ENCODE measurements at regions not wholly inside any gene's neighbourhood (a gene's known extent, or its start where the extent isn't known, plus 50 kb on each side); places are given as distances from the start of the nearest gene placed in this dataset.

GRCh38 chr11:79610139-79610538 lies 169.3 kb upstream of the TENM4 start:
- Histone ChIP-seq H3K79me1 (ENCODE audit: low read depth, low read length) (no peaks in the 10 kb centered on the region), H3K79me2 (ENCODE audit: control insufficient read depth in 1 of 2, insufficient read depth in 2 of 2, low read length in 2 of 2) (no peaks in the 10 kb centered on the region), H3K4me3 (ENCODE audit: extremely low read depth in 1 of 4, insufficient read depth in 2 of 4, low read depth in 3 of 4, low read length in 4 of 4) (no peak overlapping the region), H4K5ac (ENCODE audit: insufficient read length, low read depth, low read length) (no peak overlapping the region), H4K91ac (replicated peaks; ENCODE audit: insufficient read length, low read length) (no peak overlapping the region), H3K23ac (ENCODE audit: insufficient read length) (no peak overlapping the region), H4K8ac (ENCODE audit: extremely low read depth, insufficient read depth, low read length) (no peak overlapping the region), H2BK20ac (ENCODE audit: low read length) (no peak overlapping the region), H3K18ac (ENCODE audit: extremely low read depth, low read length) (no peak overlapping the region), H3K36me3 (ENCODE audit: control insufficient read depth in 2 of 4, insufficient read depth in 4 of 4, low read length in 3 of 4) (no peaks in the 10 kb centered on the region), H3K23me2 (ENCODE audit: low read depth, low read length) (no peaks in the 10 kb centered on the region; the same call in 1 of the 2 replicates), H2AK5ac (ENCODE audit: low read depth, low read length) (no peak overlapping the region), H2BK15ac (ENCODE audit: low read length) (no peak overlapping the region), H3K14ac (ENCODE audit: insufficient read length) (no peak overlapping the region), H3K4me2 (ENCODE audit: insufficient read depth in 1 of 2, low read depth in 2 of 2, low read length in 2 of 2) (no peak overlapping the region), H2BK12ac (ENCODE audit: low read depth, low read length) (no peak overlapping the region), H3K4ac (replicated peaks; ENCODE audit: insufficient read length, low read depth, low read length) (no peak overlapping the region), H3K9me3 (ENCODE audit: insufficient read depth in 2 of 2, low read depth in 1 of 2, low read length in 1 of 2) (no peaks in the 10 kb centered on the region), H3K9ac (replicated peaks in 1 of 4; ENCODE audit: extremely low read depth in 1 of 4, low read depth in 3 of 4, low read length in 3 of 4) (no peak overlapping the region), H3K27me3 (replicated peaks in 1 of 4; ENCODE audit: control insufficient read depth in 3 of 4, extremely low read depth in 1 of 4, insufficient read depth in 3 of 4, low read length in 3 of 4) (no peaks in the 10 kb centered on the region), H2BK120ac (replicated peaks; ENCODE audit: low read depth, low read length) (no peak overlapping the region), H4K20me1 (replicated peaks in 1 of 2; ENCODE audit: control insufficient read depth in 1 of 2, insufficient read depth in 2 of 2, low read length in 2 of 2) (no peaks in the 10 kb centered on the region), H3K4me1 (replicated peaks in 1 of 4; ENCODE audit: control insufficient read depth in 3 of 4, insufficient read depth in 4 of 4, low read length in 3 of 4) (no peaks in the 10 kb centered on the region), H3K56ac (replicated peaks; ENCODE audit: insufficient read length, low read depth, low read length) (no peak overlapping the region), H2BK5ac (ENCODE audit: low read depth, low read length) (no peak overlapping the region), H2AFZ (ENCODE audit: low read length) (no peak overlapping the region), H3K27ac (ENCODE audit: low read depth, low read length) (no peak overlapping the region)
- no peak for TF ChIP-seq FOSL1 (IDR thresholded peaks at IDR 0.05; ENCODE audit: insufficient read depth, low read depth, low read length)
- TF ChIP-seq BRCA1 (IDR thresholded peaks at IDR 0.05; ENCODE audit: low read depth, low read length), result no peak
- no peak for TF ChIP-seq JUND (IDR thresholded peaks at IDR 0.05; ENCODE audit: low read length)
- no peak for TF ChIP-seq BCL11A (IDR thresholded peaks at IDR 0.05; ENCODE audit: low read depth in 2 of 2, low read length in 2 of 2)
- no peak for TF ChIP-seq POLR2A (IDR thresholded peaks at IDR 0.05; ENCODE audit: control extremely low read depth in 1 of 2, low read depth in 2 of 2, low read length in 2 of 2)
- TF ChIP-seq KDM4A (IDR thresholded peaks at IDR 0.05; ENCODE audit: low read depth, low read length, severe bottlenecking), result no peak
- CTCF ChIA-PET (ENCODE audit: partially characterized antibody), result interaction anchor here (0.8 to 1.7 kb wide), 5 partner anchors 8 to 641 kb away, joined by 3 read pairs; no protein-coding TSS in a partner anchor
- WGBS, 2 experiments (ENCODE audit: extremely low coverage in 1 of 2, insufficient coverage in 1 of 2, insufficient read length in 1 of 2, insufficient replicate concordance in 2 of 2, low coverage in 1 of 2, low lambda C conversion rate in 2 of 2, missing lambda C conversion rate in 1 of 2), result 94% methylated on average over 1 of the region's 1 CpG; no CpG with 5 or more reads in 1 of the 2 experiments
- POLR2A ChIA-PET (ENCODE audit: partially characterized antibody), result no interaction called here
- FAIRE-seq (no peak), DNase-seq (ENCODE audit: low read depth in 1 of 2, low spot score in 2 of 2) (no peak)

Measured in H1 (cell line).